Body of pancreas (tissue), 4 donors: ENCODE measurements at regions not wholly inside any gene's neighbourhood (a gene's known extent, or its start where the extent isn't known, plus 50 kb on each side); places are given as distances from the start of the nearest gene placed in this dataset.
"Not testable (repeated sequence)": the region's sequence is repeated elsewhere in the genome, so short reads cannot be mapped to it uniquely, and the experiment has no call there.

ENCODE experiments used
- POLR2A ChIP-seq, 3 donors: fragments of 450-650 bp; IDR thresholded peaks; one replicate each; pipeline ENCODE4 v1.6.1; 2016; ENCODE audit warnings: antibody characterized with exemption in 3 of 3, mild to moderate bottlenecking in 2 of 3
- TF ChIP-seq, protein P1 (sequence below), 7 experiments: fragments of 450-650 bp in 4 of 7; fragments of 200-600 bp in 3 of 7; sonication (generic) in 3 of 7; IDR thresholded peaks; one replicate each; pipeline ENCODE4 v1.5.1; 2016 to 2019; ENCODE audit warnings: antibody characterized with exemption in 7 of 7

DNA sequence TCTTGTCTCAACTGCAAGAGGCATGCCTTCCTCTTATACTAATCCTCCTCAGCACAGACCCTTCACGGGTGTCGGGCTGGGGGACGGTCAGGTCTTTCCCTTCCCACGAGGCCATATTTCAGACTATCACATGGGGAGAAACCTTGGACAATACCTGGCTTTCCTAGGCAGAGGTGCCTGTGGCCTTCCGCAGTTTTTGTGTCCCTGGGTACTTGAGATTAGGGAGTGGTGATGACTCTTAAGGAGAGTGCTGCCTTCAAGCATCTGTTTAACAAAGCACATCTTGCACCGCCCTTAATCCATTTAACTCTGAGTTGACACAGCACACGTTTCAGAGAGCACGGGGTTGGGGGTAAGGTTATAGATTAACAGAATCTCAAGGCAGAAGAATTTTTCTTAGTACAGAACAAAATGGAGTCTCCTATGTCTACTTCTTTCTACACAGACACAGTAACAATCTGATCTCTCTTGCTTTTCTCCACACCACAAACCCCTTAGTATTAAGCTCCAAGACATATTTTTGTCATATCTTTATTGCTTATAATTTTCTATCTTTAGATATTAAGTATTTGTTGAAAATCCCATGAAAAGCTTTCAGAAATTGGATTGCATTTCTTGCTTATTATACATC lies 72.8 kb upstream of the LPCAT1 start:
- TF ChIP-seq, protein P1, sequence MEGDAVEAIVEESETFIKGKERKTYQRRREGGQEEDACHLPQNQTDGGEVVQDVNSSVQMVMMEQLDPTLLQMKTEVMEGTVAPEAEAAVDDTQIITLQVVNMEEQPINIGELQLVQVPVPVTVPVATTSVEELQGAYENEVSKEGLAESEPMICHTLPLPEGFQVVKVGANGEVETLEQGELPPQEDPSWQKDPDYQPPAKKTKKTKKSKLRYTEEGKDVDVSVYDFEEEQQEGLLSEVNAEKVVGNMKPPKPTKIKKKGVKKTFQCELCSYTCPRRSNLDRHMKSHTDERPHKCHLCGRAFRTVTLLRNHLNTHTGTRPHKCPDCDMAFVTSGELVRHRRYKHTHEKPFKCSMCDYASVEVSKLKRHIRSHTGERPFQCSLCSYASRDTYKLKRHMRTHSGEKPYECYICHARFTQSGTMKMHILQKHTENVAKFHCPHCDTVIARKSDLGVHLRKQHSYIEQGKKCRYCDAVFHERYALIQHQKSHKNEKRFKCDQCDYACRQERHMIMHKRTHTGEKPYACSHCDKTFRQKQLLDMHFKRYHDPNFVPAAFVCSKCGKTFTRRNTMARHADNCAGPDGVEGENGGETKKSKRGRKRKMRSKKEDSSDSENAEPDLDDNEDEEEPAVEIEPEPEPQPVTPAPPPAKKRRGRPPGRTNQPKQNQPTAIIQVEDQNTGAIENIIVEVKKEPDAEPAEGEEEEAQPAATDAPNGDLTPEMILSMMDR (IDR thresholded peaks at IDR 0.05): not testable (repeated sequence)
- not testable (repeated sequence) for TF ChIP-seq POLR2A (IDR thresholded peaks at IDR 0.05)
